ENCODE measurements at regions not wholly inside any gene's neighbourhood (a gene's known extent, or its start where the extent isn't known, plus 50 kb on each side); places are given as distances from the start of the nearest gene placed in this dataset.

DNA sequence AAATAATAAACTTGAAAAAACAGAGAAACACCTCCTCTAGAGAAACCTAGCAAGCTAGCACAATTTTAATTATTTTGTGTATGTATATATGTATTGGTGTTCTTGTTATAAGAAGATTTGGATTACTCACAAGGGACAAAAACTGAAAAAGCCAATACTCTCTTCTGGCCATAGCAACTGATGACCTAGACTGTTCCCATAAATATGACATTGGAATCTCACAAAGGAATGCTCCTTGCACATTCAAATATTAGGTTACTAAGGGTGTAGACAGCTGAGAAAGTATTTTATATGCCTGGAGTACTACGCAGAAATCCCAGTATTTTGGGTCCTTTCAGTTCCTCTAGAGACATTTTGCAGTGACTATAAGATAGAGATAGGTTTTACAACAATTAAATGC lies 279.4 kb downstream of the FZD1 start:
- TF ChIP-seq, protein P1, sequence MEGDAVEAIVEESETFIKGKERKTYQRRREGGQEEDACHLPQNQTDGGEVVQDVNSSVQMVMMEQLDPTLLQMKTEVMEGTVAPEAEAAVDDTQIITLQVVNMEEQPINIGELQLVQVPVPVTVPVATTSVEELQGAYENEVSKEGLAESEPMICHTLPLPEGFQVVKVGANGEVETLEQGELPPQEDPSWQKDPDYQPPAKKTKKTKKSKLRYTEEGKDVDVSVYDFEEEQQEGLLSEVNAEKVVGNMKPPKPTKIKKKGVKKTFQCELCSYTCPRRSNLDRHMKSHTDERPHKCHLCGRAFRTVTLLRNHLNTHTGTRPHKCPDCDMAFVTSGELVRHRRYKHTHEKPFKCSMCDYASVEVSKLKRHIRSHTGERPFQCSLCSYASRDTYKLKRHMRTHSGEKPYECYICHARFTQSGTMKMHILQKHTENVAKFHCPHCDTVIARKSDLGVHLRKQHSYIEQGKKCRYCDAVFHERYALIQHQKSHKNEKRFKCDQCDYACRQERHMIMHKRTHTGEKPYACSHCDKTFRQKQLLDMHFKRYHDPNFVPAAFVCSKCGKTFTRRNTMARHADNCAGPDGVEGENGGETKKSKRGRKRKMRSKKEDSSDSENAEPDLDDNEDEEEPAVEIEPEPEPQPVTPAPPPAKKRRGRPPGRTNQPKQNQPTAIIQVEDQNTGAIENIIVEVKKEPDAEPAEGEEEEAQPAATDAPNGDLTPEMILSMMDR (IDR thresholded peaks at IDR 0.05): no peak
- TF ChIP-seq POLR2A (IDR thresholded peaks at IDR 0.05) (no peak), EP300 (IDR thresholded peaks at IDR 0.05) (no peak)

Data from stomach (tissue), 4 donors.